HEK293 (cell line): ENCODE measurements at regions not wholly inside any gene's neighbourhood (a gene's known extent, or its start where the extent isn't known, plus 50 kb on each side); places are given as distances from the start of the nearest gene placed in this dataset.

Source experiments
- CTCF ChIP-seq: fragments of 450-650 bp; formaldehyde crosslinking; IDR thresholded peaks from 2 replicates; pipeline ENCODE4 v1.5.1; 2016; ENCODE audit warnings: missing biosample characterization, missing genetic modification characterization
- KLF16 ChIP-seq: fragments of 450-650 bp; formaldehyde crosslinking; IDR thresholded peaks from 2 replicates; pipeline ENCODE4 v1.5.1; 2017; ENCODE audit warnings: missing biosample characterization, missing genetic modification characterization
- PRDM4 ChIP-seq: fragments of 450-650 bp; formaldehyde crosslinking; IDR thresholded peaks from 2 replicates; pipeline ENCODE4 v1.5.1; 2017; ENCODE audit warnings: missing biosample characterization, missing genetic modification characterization
- REPIN1 ChIP-seq: fragments of 450-650 bp; formaldehyde crosslinking; IDR thresholded peaks from 2 replicates; pipeline ENCODE4 v1.5.1; 2017; ENCODE audit warnings: missing biosample characterization, missing genetic modification characterization, low read depth
- REST ChIP-seq: fragments of 450-650 bp; formaldehyde crosslinking; IDR thresholded peaks from 2 replicates; pipeline ENCODE4 v1.5.1; 2016; ENCODE audit warnings: missing biosample characterization, missing genetic modification characterization
- TSHZ1 ChIP-seq: fragments of 450-650 bp; formaldehyde crosslinking; IDR thresholded peaks from 2 replicates; pipeline ENCODE4 v1.5.1; 2016; ENCODE audit warnings: missing biosample characterization, missing genetic modification characterization, borderline replicate concordance
- ZBTB17 ChIP-seq: fragments of 450-650 bp; formaldehyde crosslinking; IDR thresholded peaks from 2 replicates; pipeline ENCODE4 v1.5.1; 2016; ENCODE audit warnings: missing biosample characterization, missing genetic modification characterization
- ZNF416 ChIP-seq: fragments of 450-650 bp; formaldehyde crosslinking; IDR thresholded peaks from 2 replicates; pipeline ENCODE4 v1.5.1; 2016; ENCODE audit warnings: missing biosample characterization, missing genetic modification characterization
- ZNF514 ChIP-seq: fragments of 450-650 bp; formaldehyde crosslinking; IDR thresholded peaks from 2 replicates; pipeline ENCODE4 v1.5.1; 2016; ENCODE audit warnings: missing biosample characterization, missing genetic modification characterization

GRCh38 chr2:40760071-40760666 is 308.3 kb upstream of the SLC8A1 start:
- TF ChIP-seq CTCF (tag by site-specific recombination) (peak; percentile 55), TSHZ1 (no peak), REPIN1 (tag by site-specific recombination) (no peak), ZNF416 (tag by site-specific recombination) (no peak), ZNF514 (tag by site-specific recombination) (no peak), ZBTB17 (tag by site-specific recombination) (no peak), KLF16 (no peak), REST (tag by site-specific recombination) (no peak), PRDM4 (no peak)
